ENCODE measurements at regions not wholly inside any gene's neighbourhood (a gene's known extent, or its start where the extent isn't known, plus 50 kb on each side); places are given as distances from the start of the nearest gene placed in this dataset.

- DNase-seq (ENCODE audit: low read depth in 3 of 3, low spot score in 1 of 3), result no peak
Measured at GRCh38 chr15:62727501-62727900, 315.0 kb upstream of the TPM1 start.

DNA sequence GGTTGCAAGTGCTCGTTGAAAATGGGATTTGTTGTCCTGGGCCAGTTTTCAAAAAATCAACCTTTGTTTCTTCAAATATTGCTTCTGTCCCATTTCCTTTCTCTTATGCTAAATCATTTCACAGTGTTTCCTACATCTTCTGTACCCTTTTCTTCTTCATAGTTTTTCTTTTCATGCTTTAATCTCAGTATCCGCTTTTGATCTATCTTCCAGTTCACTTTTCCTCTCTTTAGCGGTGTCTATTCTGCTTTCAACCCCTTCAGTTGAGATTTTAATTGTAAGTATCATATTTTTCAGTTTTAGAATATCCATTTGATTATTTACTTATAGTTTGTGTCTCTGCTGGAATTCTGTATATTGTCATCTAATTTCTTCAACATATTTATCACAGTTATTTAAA is 311.7 kb upstream of the TPM1 start:
- DNase-seq (ENCODE audit: low read depth in 3 of 3, low spot score in 1 of 3), result no peak

GRCh38 chr15:62732078-62732477 is 310.5 kb upstream of the TPM1 start:
- no peak for DNase-seq (ENCODE audit: low read depth in 3 of 3, low spot score in 1 of 3)

DNA sequence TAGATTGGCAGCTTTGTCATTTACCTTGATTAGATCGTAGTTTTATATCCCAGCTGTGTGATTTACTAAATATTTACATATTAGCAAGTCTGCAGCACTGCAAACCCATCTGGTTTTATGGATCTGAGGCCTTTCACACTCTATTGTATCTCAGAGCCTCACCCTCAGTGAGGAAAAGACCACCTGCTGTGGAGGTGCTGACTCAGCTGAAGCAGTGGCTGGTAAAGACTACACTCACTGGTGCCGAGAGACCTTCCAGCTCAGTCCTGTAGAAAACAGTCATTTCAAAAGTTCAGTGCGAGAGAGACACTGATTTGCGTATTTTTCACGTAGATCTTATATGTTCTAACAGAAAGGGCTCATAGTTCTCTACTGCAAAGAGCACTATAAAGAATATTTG is 307.8 kb upstream of the TPM1 start:
- no peak for DNase-seq (ENCODE audit: low read depth in 3 of 3, low spot score in 1 of 3)

DNA sequence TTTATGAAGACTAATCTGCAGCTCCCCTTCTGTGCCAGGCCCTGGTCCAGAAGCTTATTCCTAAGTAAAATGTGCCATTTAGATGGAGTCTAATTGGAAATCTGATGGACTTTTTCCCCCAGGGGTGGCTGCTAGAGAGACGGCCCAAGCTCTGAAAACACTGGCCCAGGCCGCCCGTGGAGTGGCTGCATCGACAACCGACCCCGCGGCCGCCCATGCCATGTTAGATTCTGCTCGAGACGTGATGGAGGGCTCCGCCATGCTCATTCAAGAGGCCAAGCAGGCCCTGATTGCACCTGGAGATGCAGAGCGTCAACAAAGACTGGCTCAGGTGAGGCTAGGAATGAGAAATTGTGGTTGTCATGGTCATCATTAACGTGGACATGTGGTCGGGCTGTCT is 305.8 kb upstream of the TPM1 start:
- DNase-seq (ENCODE audit: low read depth in 3 of 3, low spot score in 1 of 3), result no peak

GRCh38 chr15:62737551-62737950 is 305.0 kb upstream of the TPM1 start:
- no peak for DNase-seq (ENCODE audit: low read depth in 3 of 3, low spot score in 1 of 3)

DNA sequence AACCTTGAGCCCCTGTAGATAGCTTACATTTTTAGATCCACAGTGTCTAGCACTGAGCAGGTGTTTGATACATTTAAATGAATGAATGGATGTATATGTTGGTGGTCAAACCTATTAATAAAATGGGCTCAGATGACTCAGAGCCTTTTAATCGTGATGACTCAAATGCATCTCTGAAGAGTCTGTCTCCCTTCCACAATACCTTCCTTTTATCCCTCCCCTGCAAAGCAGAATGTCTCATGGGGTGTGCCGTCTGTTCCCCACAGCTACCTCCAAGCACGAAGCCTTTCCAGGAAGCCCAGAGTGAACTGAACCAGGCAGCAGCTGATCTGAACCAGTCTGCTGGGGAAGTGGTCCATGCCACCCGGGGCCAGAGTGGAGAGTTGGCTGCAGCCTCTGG is 303.5 kb upstream of the TPM1 start:
- no peak for DNase-seq (ENCODE audit: low read depth in 3 of 3, low spot score in 1 of 3)

DNA sequence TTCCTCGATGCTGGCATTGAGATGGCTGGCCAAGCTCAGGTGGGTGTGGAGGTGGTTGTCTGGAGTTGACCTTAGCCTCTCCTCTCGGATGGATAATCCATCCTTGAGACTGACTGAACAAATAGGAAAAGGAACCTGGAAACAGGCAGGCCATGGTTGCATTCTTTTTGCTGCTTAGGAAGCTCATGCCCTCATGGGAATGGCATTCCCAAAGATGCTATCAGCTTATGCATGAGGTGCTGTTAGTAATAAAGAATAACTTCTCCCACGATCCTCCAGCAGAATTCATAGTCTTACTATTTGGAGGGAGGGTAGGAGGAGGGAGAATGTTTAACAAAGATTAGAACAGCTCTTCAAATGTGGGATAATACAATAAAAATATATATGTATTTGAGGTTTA is 303.0 kb upstream of the TPM1 start:
- no peak for DNase-seq (ENCODE audit: low read depth in 3 of 3, low spot score in 1 of 3)

DNA sequence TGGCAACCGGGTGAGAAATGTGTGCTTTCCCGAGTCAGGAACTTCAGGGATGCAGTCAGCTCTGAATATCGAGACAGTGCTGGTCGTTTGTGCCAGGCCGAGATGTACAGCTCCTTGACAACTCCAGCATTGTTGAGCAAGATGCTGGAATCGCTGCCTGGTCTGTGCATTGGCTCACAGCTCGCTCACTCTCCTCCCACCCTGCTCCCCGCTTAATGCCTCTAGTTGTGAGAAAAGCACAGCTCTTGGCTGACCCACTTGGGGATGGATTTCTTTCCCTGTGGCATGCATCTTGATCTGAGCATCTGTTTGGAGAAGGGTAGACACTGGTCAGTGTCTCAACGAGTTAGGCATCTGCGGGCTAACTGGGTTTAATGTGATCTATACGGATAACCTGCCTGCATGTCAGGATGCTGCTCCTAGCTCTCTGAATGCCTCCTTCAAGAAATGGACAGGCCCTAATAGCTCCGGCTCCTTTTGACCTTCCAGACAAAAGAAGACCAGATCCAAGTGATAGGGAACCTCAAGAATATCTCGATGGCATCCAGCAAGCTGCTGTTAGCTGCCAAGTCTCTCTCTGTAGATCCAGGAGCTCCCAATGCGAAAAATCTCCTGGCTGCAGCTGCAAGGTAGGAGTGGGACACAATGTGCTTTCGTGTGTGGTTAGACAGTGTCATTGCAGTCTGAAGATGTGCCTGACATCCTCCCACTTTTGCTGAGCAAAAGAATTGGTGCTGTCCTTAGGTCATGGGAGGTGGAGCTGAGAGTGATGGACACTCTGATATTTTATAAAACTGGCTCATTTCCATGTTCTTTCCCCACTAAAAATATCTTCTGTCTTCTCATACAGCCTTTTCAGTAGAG is 302.2 kb upstream of the TPM1 start:
- DNase-seq (ENCODE audit: low read depth in 3 of 3, low spot score in 1 of 3), result no peak

DNA sequence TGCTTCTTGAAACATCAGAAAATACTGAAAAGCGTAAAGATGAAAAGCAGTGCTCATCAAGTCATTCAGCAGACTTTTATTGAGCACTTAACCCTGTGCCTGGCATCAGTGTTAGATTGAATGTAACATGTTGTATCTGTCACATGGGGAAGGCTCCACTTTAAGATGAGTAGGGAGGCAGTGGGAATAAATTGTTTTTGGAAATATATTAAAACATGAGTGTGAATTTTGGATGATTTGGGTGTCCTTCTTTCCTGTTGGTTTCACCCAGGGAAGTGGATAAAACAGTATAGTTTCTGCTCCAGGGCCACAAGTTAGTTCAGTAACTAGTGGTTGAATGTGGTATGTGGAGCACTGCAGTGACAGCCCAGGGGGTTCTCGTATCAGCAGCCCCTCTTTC is 301.4 kb upstream of the TPM1 start:
- no peak for DNase-seq (ENCODE audit: low read depth in 3 of 3, low spot score in 1 of 3)

- peak in 1 of 3 donors; percentile 8 for DNase-seq (ENCODE audit: low read depth in 3 of 3, low spot score in 1 of 3)
Measured at GRCh38 chr15:62742409-62743171, 300.0 kb upstream of the TPM1 start.

DNA sequence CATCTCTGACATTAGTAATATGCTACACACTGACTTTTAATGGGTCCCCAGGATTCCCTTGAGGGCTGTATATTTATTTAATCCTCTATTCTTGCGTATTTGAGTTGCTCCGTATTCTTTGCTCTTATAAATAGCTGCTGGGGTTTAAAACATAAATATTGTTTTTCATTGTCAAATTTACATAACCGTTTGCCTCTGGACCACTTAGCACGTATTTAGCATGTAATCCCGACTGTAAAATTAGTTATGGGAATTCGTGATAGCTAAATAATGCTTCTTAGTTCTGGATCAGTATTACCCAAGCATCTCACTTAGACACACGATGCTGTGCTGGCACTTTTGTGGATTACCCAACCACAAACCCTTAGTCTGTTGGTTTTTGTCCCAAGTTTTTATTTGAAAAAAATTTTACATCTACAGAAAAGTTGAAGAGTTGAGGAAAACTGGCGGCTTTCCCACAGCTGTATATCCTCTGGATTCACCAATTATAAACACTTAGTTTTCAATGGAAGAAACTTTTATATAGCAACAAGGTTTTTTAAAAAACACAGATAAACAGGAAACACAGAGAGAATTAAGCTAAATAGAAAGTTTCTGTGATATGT is 296.8 kb upstream of the TPM1 start:
- DNase-seq (ENCODE audit: low read depth in 3 of 3, low spot score in 1 of 3), result no peak

DNA sequence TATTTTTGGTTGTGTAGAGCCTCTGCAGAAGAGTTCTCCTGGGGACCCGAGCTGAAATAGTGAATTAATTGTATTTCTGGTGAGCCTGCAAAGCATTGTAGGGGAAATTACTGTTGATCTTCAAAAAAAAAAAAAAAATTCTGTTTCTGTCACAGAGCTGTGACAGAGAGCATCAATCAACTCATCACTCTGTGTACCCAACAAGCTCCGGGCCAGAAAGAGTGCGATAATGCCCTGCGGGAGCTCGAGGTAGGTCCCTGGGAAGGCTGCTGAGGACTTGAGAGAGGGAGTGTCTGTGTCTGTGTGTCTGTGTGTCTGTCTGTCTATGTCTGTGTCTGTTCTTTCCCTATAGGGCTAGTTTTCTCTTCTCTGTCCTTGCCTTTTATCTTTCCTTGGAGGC is 294.4 kb upstream of the TPM1 start:
- no peak for DNase-seq (ENCODE audit: low read depth in 3 of 3, low spot score in 1 of 3)

- no peak for DNase-seq (ENCODE audit: low read depth in 3 of 3, low spot score in 1 of 3)
Measured at GRCh38 chr15:62749036-62749815, 293.3 kb upstream of the TPM1 start.

DNA sequence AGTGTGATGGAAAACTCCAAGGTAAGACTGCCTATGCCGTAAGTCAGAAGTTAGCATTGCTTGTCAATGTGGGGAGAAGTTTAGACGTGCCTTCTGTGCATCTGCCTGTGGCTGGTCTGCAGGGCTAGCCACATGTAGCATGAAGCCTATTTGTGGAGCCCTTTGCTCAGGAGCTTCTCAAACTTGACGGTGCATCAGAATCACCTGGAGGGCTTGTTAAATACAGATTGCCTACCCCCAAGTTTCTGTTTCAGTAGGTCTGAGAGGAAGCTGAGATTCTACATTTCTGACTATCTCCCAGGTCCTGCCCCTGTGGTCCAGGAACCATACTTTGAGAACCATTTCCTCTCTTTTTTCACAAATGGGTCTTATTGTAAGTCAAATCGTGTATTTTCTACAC is 292.1 kb upstream of the TPM1 start:
- no peak for DNase-seq (ENCODE audit: low read depth in 3 of 3, low spot score in 1 of 3)

- no peak for DNase-seq (ENCODE audit: low read depth in 3 of 3, low spot score in 1 of 3)
Measured at GRCh38 chr15:62752657-62753517, 289.7 kb upstream of the TPM1 start.

GRCh38 chr15:62753518-62754221 is 288.9 kb upstream of the TPM1 start:
- DNase-seq (ENCODE audit: low read depth in 3 of 3, low spot score in 1 of 3), result no peak

GRCh38 chr15:62756326-62756994 is 286.1 kb upstream of the TPM1 start:
- no peak for DNase-seq (ENCODE audit: low read depth in 3 of 3, low spot score in 1 of 3)

DNA sequence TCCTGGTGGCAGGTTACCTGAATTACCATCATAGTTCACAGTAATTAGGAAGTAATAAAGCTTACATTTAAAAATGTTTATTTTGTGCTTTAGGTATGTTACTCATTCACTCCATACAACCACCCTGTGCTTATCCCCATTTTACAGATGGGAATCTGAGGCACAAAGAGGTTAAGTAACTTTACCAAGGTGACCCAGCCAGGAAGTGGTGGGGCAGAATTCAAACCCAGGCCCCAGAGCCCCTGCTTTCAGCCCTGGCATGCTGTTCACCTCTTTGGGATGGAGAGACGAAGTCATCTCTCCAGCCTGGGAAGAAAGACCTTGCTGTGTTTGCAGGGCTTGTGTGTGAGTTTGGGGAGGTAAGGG is 285.6 kb upstream of the TPM1 start:
- no peak for DNase-seq (ENCODE audit: low read depth in 3 of 3, low spot score in 1 of 3)

Measured in stimulated activated CD4-positive, alpha-beta T cell treated with anti-CD3 and anti-CD28 coated beads, TNF-alpha, amount 100 ng/mL, for 1 hour (primary cell).